ENCODE measurements at regions not wholly inside any gene's neighbourhood (a gene's known extent, or its start where the extent isn't known, plus 50 kb on each side); places are given as distances from the start of the nearest gene placed in this dataset.

GRCh38 chr9:73011181-73011750 lies 58.4 kb upstream of the ALDH1A1 start:
- no peaks in the 10 kb centered on the region for H3K36me3 ChIP-seq
- H3K27ac ChIP-seq = no peak overlapping the region
- DNase-seq = no peak
- no peaks in the 10 kb centered on the region for H3K4me1 ChIP-seq
- no peak overlapping the region for H3K4me3 ChIP-seq
- no peaks in the 10 kb centered on the region for H3K9me3 ChIP-seq (replicated peaks)
- no peaks in the 10 kb centered on the region; the same call in 1 of the 2 replicates for H3K27me3 ChIP-seq

DNA sequence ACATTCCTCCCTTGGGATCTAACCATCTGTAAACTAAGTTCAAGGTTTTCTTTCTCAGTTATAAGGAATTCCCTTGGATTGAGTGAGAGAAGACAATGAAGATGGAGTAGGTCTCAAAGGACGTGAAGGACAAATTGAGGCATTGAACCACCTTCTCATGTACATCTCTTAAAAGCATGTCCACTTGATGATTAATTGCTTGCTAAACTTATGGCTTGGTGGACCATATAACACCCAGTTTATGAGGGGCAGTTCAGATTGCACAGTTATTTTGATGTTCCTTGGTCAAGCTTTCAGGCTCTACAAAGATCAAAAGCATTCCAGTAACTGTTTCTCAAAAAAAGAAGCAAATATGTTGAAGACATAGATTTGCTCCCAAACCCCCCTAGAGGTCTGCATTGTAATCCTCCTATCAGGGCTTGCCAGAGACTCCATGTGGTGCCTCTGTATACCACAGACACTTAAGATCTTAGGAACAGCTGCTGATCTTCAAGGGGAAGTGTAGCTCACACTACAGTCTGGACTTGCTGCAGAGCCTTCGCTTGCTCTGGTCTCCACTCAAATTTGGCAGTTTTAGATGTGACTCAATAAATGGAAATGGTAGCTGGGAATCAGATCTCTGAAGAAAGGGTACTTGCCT lies 56.9 kb upstream of the ALDH1A1 start:
- H3K27me3 ChIP-seq = no peaks in the 10 kb centered on the region; the same call in 1 of the 2 replicates
- H3K4me3 ChIP-seq = no peak overlapping the region
- no peaks in the 10 kb centered on the region for H3K4me1 ChIP-seq
- no peaks in the 10 kb centered on the region for H3K9me3 ChIP-seq (replicated peaks)
- no peak overlapping the region for H3K27ac ChIP-seq
- no peaks in the 10 kb centered on the region for H3K36me3 ChIP-seq
- DNase-seq = peak; percentile 12 to 47

- Histone ChIP-seq H3K4me1 (no peaks in the 10 kb centered on the region), H3K27ac (no peak overlapping the region), H3K36me3 (no peaks in the 10 kb centered on the region), H3K4me3 (no peak overlapping the region), H3K27me3 (no peaks in the 10 kb centered on the region), H3K9me3 (replicated peaks) (no peaks in the 10 kb centered on the region)
- DNase-seq = no peak
Observed at GRCh38 chr9:73007966-73008672, 55.3 kb upstream of the ALDH1A1 start.

GRCh38 chr9:73006986-73007385 lies 54.1 kb upstream of the ALDH1A1 start:
- Histone ChIP-seq H3K27ac (no peak overlapping the region), H3K36me3 (no peaks in the 10 kb centered on the region), H3K4me1 (no peaks in the 10 kb centered on the region), H3K27me3 (peaks cover 3% of the 10 kb centered on the region; the same call in 1 of the 2 replicates), H3K9me3 (replicated peaks) (no peaks in the 10 kb centered on the region), H3K4me3 (no peak overlapping the region)
- DNase-seq = no peak

Measured in SJCRH30 (cell line).